Gastroesophageal sphincter (tissue), 3 donors: ENCODE measurements at regions not wholly inside any gene's neighbourhood (a gene's known extent, or its start where the extent isn't known, plus 50 kb on each side); places are given as distances from the start of the nearest gene placed in this dataset.

ENCODE experiments used
- EP300 ChIP-seq: sonication (generic); formaldehyde crosslinking; IDR thresholded peaks from one replicate; pipeline ENCODE4 v1.6.1; 2017; ENCODE audit warnings: antibody characterized with exemption, mild to moderate bottlenecking
- POLR2A ChIP-seq, 2 donors: fragments of 450-650 bp; IDR thresholded peaks; one replicate each; pipeline ENCODE4 v1.6.1; 2017; ENCODE audit warnings: antibody characterized with exemption in 2 of 2, mild to moderate bottlenecking in 2 of 2, moderate library complexity in 1 of 2
- POLR2AphosphoS5 ChIP-seq: sonication (generic); formaldehyde crosslinking; IDR thresholded peaks from one replicate; pipeline ENCODE4 v1.6.1; 2017; ENCODE audit warnings: antibody characterized with exemption
- TF ChIP-seq, protein P1 (sequence below), 4 experiments: fragments of 200-600 bp in 2 of 4; fragments of 450-650 bp in 2 of 4; sonication (generic) in 1 of 4; IDR thresholded peaks; one replicate each; pipeline ENCODE4 v1.5.1; 2017 to 2019; ENCODE audit warnings: antibody characterized with exemption in 4 of 4, mild to moderate bottlenecking in 2 of 4, moderate library complexity in 2 of 4

DNA sequence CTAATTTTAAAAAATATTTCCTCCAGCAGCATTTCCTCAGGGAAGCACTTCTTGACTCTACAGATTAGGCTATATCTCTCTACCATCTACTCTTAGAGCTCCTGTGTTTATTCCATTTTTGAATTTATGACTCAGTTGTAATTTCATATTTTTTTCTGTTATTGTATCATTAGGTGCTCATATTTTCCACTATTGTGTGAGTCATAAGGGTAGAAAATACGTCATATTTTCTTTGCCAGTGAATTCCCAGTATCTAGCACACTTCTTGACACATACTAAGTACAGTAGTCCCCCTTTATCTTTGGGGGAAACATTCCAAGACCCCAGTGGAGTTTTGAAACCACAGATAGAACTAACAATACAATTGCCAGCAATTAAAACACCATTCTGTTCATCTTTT is 431.2 kb downstream of the GASK1B start:
- TF ChIP-seq, protein P1, sequence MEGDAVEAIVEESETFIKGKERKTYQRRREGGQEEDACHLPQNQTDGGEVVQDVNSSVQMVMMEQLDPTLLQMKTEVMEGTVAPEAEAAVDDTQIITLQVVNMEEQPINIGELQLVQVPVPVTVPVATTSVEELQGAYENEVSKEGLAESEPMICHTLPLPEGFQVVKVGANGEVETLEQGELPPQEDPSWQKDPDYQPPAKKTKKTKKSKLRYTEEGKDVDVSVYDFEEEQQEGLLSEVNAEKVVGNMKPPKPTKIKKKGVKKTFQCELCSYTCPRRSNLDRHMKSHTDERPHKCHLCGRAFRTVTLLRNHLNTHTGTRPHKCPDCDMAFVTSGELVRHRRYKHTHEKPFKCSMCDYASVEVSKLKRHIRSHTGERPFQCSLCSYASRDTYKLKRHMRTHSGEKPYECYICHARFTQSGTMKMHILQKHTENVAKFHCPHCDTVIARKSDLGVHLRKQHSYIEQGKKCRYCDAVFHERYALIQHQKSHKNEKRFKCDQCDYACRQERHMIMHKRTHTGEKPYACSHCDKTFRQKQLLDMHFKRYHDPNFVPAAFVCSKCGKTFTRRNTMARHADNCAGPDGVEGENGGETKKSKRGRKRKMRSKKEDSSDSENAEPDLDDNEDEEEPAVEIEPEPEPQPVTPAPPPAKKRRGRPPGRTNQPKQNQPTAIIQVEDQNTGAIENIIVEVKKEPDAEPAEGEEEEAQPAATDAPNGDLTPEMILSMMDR (IDR thresholded peaks at IDR 0.05): no peak
- TF ChIP-seq POLR2A (IDR thresholded peaks at IDR 0.05) (no peak), POLR2AphosphoS5 (no peak), EP300 (no peak)
